Choroid plexus epithelial cell (primary cell): ENCODE measurements at regions not wholly inside any gene's neighbourhood (a gene's known extent, or its start where the extent isn't known, plus 50 kb on each side); places are given as distances from the start of the nearest gene placed in this dataset.

Experiments used
- DNase-seq: peaks from one replicate; pipeline ENCODE4 v3.0.0-alpha.2; 2010; ENCODE audit warnings: low read depth
- H3K4me3 ChIP-seq: 2 replicates; pipeline ENCODE4 v1.5.1; 2011; ENCODE audit warnings: low read depth, mild to moderate bottlenecking, control low read depth, low read length, moderate library complexity
- CTCF ChIP-seq: conservative IDR thresholded peaks from 2 replicates; pipeline ENCODE4 v1.5.1; 2011; ENCODE audit warnings: low read depth, mild to moderate bottlenecking, control low read depth, inconsistent platforms, low read length, moderate library complexity

GRCh38 chr3:194748225-194748624, 62.5 kb downstream of the FAM43A start:
- TF ChIP-seq CTCF = no peak
- DNase-seq = no peak
- no peak overlapping the region for H3K4me3 ChIP-seq

- no peak for TF ChIP-seq CTCF
- DNase-seq = peak; percentile 77
- no peak overlapping the region for H3K4me3 ChIP-seq
Observed at GRCh38 chr3:194749631-194750490, 64.2 kb downstream of the FAM43A start.

- DNase-seq = peak; percentile 69
- no peak for TF ChIP-seq CTCF
- H3K4me3 ChIP-seq = no peak overlapping the region
Observed at GRCh38 chr3:194750491-194750828, 64.8 kb downstream of the FAM43A start.

GRCh38 chr3:194755671-194756459, 70.2 kb downstream of the FAM43A start:
- no peak for TF ChIP-seq CTCF

GRCh38 chr3:194756460-194756779, 70.7 kb downstream of the FAM43A start:
- no peak for DNase-seq
- TF ChIP-seq CTCF = no peak
- H3K4me3 ChIP-seq = no peak overlapping the region

More at GRCh38 chr3:194755671-194756459, 70.2 kb downstream of the FAM43A start:
- no peak overlapping the region for H3K4me3 ChIP-seq
- no peak for DNase-seq

GRCh38 chr3:194756791-194757325, 71.2 kb downstream of the FAM43A start:
- DNase-seq = no peak
- H3K4me3 ChIP-seq = no peak overlapping the region

More at GRCh38 chr3:194756791-194757325, 71.2 kb downstream of the FAM43A start:
- TF ChIP-seq CTCF = no peak
